H1 (cell line): ENCODE measurements at regions not wholly inside any gene's neighbourhood (a gene's known extent, or its start where the extent isn't known, plus 50 kb on each side); places are given as distances from the start of the nearest gene placed in this dataset.

Experiments
- CTCF ChIA-PET: fragments of 300-600 bp; sonication (Branson Sonifier 250); formaldehyde crosslinking; loops from one replicate; lab custom pipeline; 2021; ENCODE audit not compliant: partially characterized antibody; lab: Charles Lee
- POLR2A ChIA-PET: fragments of 300-600 bp; sonication (Branson Sonifier 250); formaldehyde crosslinking; loops from one replicate; lab custom pipeline; 2021; ENCODE audit warnings: inconsistent platforms; ENCODE audit not compliant: partially characterized antibody; lab: Charles Lee
- DNase-seq, 2 experiments: peaks; one replicate each; pipeline versions ENCODE4 v3.0.0 to v3.0.0-alpha.2; 2010 to 2022; ENCODE audit warnings: low spot score in 2 of 2, low read depth in 1 of 2, mixed read lengths in 1 of 2
- FAIRE-seq: peaks from 2 replicates; lab custom pipeline; 2011; peaks lifted over from hg19 to GRCh38; lab: Jason Lieb, UNC
- H2AFZ ChIP-seq: 2 replicates; pipeline ENCODE4 v1.8.1; 2012; ENCODE audit warnings: low read length, inconsistent platforms
- H2AK5ac ChIP-seq: 2 replicates; pipeline ENCODE4 v1.6.1; 2013; ENCODE audit warnings: low read depth, low read length
- H2BK120ac ChIP-seq: replicated peaks from 2 replicates; pipeline ENCODE3; 2013; ENCODE audit warnings: low read depth, low read length, inconsistent platforms
- H2BK12ac ChIP-seq: 2 replicates; pipeline ENCODE4 v1.6.1; 2013; ENCODE audit warnings: low read depth, low read length
- H2BK15ac ChIP-seq: 2 replicates; pipeline ENCODE4 v1.6.1; 2013; ENCODE audit warnings: low read length
- H2BK20ac ChIP-seq: 2 replicates; pipeline ENCODE4 v1.6.1; 2013; ENCODE audit warnings: low read length
- H2BK5ac ChIP-seq: 2 replicates; pipeline ENCODE4 v1.6.1; 2013; ENCODE audit warnings: low read depth, low read length
- H3K14ac ChIP-seq: 2 replicates; pipeline ENCODE4 v1.6.1; 2013; ENCODE audit warnings: inconsistent platforms; ENCODE audit not compliant: insufficient read length
- H3K18ac ChIP-seq: 2 replicates; pipeline ENCODE4 v1.6.1; 2013; ENCODE audit warnings: low read length; ENCODE audit errors: extremely low read depth
- H3K23ac ChIP-seq: 2 replicates; pipeline ENCODE4 v1.6.1; 2013; ENCODE audit warnings: inconsistent platforms; ENCODE audit not compliant: insufficient read length
- H3K23me2 ChIP-seq: 2 replicates; pipeline ENCODE4 v1.6.1; 2013; ENCODE audit warnings: low read depth, low read length
- H3K27ac ChIP-seq: 2 replicates; pipeline ENCODE4 v1.6.1; 2011; ENCODE audit warnings: low read depth, low read length, inconsistent platforms
- H3K27me3 ChIP-seq, 4 experiments: replicated peaks in 1 of 4; 1 replicate in 1 of 4; 2 replicates in 3 of 4; pipeline versions ENCODE4 v1.6.1 to v1.8.1; 2011 to 2013; ENCODE audit warnings: low read length in 3 of 4, mild to moderate bottlenecking in 3 of 4, inconsistent platforms in 2 of 4, mixed read lengths in 2 of 4, moderate library complexity in 1 of 4; ENCODE audit not compliant: control insufficient read depth in 3 of 4, insufficient read depth in 3 of 4; ENCODE audit errors: extremely low read depth in 1 of 4
- H3K36me3 ChIP-seq, 4 experiments: 2 replicates each; pipeline versions ENCODE4 v1.6.1 to v1.8.1; 2011 to 2013; ENCODE audit warnings: mild to moderate bottlenecking in 4 of 4, low read length in 3 of 4, moderate library complexity in 2 of 4, control low read depth in 1 of 4, inconsistent platforms in 1 of 4; ENCODE audit not compliant: insufficient read depth in 4 of 4, control insufficient read depth in 2 of 4
- H3K4ac ChIP-seq: replicated peaks from 2 replicates; pipeline ENCODE3; 2013; ENCODE audit warnings: low read length, low read depth, mixed read lengths, inconsistent platforms; ENCODE audit not compliant: insufficient read length
- H3K4me1 ChIP-seq, 4 experiments: replicated peaks in 1 of 4; 1 replicate in 1 of 4; 2 replicates in 3 of 4; pipeline versions ENCODE4 v1.6.1 to v1.8.1; 2011 to 2013; ENCODE audit warnings: low read length in 3 of 4, inconsistent platforms in 2 of 4, mixed read lengths in 1 of 4; ENCODE audit not compliant: insufficient read depth in 4 of 4, control insufficient read depth in 3 of 4
- H3K4me2 ChIP-seq, 2 experiments: 2 replicates each; pipeline versions ENCODE4 v1.6.1 to v1.8.1; 2011 to 2013; ENCODE audit warnings: low read depth in 2 of 2, low read length in 2 of 2, control low read depth in 1 of 2, inconsistent platforms in 1 of 2, mild to moderate bottlenecking in 1 of 2; ENCODE audit not compliant: insufficient read depth in 1 of 2
- H3K4me3 ChIP-seq, 4 experiments: fragments of 200-600, 300-600 bp in 1 of 4; sonication (generic), shearing (Covaris generic), sonication (Bioruptor Twin) in 1 of 4; 2 replicates each; pipeline versions ENCODE4 v1.5.1 to v1.8.1; 2011 to 2016; ENCODE audit warnings: low read length in 4 of 4, low read depth in 3 of 4, control low read depth in 2 of 4, inconsistent platforms in 2 of 4, mild to moderate bottlenecking in 2 of 4, mixed read lengths in 1 of 4, moderate library complexity in 1 of 4; ENCODE audit not compliant: insufficient read depth in 2 of 4; ENCODE audit errors: extremely low read depth in 1 of 4
- H3K56ac ChIP-seq: replicated peaks from 2 replicates; pipeline ENCODE3; 2013; ENCODE audit warnings: low read depth, mild to moderate bottlenecking, mixed read lengths, low read length, inconsistent platforms; ENCODE audit not compliant: insufficient read length
- H3K79me1 ChIP-seq: 2 replicates; pipeline ENCODE4 v1.6.1; 2013; ENCODE audit warnings: low read depth, low read length, control low read depth
- H3K79me2 ChIP-seq, 2 experiments: 2 replicates each; pipeline versions ENCODE4 v1.6.1 to v1.8.1; 2012 to 2013; ENCODE audit warnings: low read length in 2 of 2, mild to moderate bottlenecking in 2 of 2, inconsistent platforms in 1 of 2; ENCODE audit not compliant: insufficient read depth in 2 of 2, control insufficient read depth in 1 of 2
- H3K9ac ChIP-seq, 4 experiments: replicated peaks in 1 of 4; 1 replicate in 1 of 4; 2 replicates in 3 of 4; pipeline versions ENCODE4 v1.6.1 to v1.8.1; 2011 to 2013; ENCODE audit warnings: low read depth in 3 of 4, low read length in 3 of 4, control low read depth in 2 of 4, mild to moderate bottlenecking in 2 of 4, moderate library complexity in 2 of 4, inconsistent platforms in 1 of 4; ENCODE audit errors: extremely low read depth in 1 of 4
- H3K9me3 ChIP-seq, 2 experiments: 2 replicates each; pipeline versions ENCODE4 v1.6.1 to v1.8.1; 2012 to 2013; ENCODE audit warnings: mild to moderate bottlenecking in 2 of 2, moderate library complexity in 2 of 2, control low read depth in 1 of 2, inconsistent platforms in 1 of 2, low read depth in 1 of 2, low read length in 1 of 2, mixed read lengths in 1 of 2; ENCODE audit not compliant: insufficient read depth in 2 of 2
- H4K20me1 ChIP-seq, 2 experiments: replicated peaks in 1 of 2; 2 replicates each; pipeline versions ENCODE3 to v1.8.1; 2011 to 2013; ENCODE audit warnings: inconsistent platforms in 2 of 2, low read length in 2 of 2, mild to moderate bottlenecking in 1 of 2; ENCODE audit not compliant: insufficient read depth in 2 of 2, control insufficient read depth in 1 of 2
- H4K5ac ChIP-seq: 2 replicates; pipeline ENCODE4 v1.6.1; 2013; ENCODE audit warnings: low read length, low read depth, mixed read lengths, inconsistent platforms; ENCODE audit not compliant: insufficient read length
- H4K8ac ChIP-seq: 2 replicates; pipeline ENCODE4 v1.8.0; 2013; ENCODE audit warnings: mild to moderate bottlenecking, moderate library complexity, low read length, inconsistent platforms; ENCODE audit not compliant: insufficient read depth; ENCODE audit errors: extremely low read depth
- H4K91ac ChIP-seq: replicated peaks from 2 replicates; pipeline ENCODE3; 2013; ENCODE audit warnings: low read length, mixed read lengths, inconsistent platforms; ENCODE audit not compliant: insufficient read length
- GABPA ChIP-seq: IDR thresholded peaks from 2 replicates; pipeline ENCODE4 v1.6.1; 2011; ENCODE audit warnings: mild to moderate bottlenecking, low read length, moderate library complexity, borderline replicate concordance; ENCODE audit not compliant: insufficient read depth
- SAP30 ChIP-seq: fragments of 300-600 bp; sonication (generic); IDR thresholded peaks from 2 replicates; pipeline ENCODE4 v1.7.1; 2012; ENCODE audit warnings: low read length, moderate library complexity, mild to moderate bottlenecking, inconsistent platforms; ENCODE audit not compliant: insufficient read depth, insufficient replicate concordance
- TEAD4 ChIP-seq: IDR thresholded peaks from 2 replicates; pipeline ENCODE4 v1.6.1; 2012; ENCODE audit warnings: low read depth, low read length, inconsistent platforms, mixed read lengths
- WGBS, 2 experiments: shearing (Covaris generic) in 1 of 2; methylation state at CpG; one replicate each; pipeline versions ENCODE4 v1.1.6 to v1.1.7; 2013 to 2015; ENCODE audit warnings: low lambda C conversion rate in 2 of 2, mixed read lengths in 2 of 2, inconsistent platforms in 1 of 2, low coverage in 1 of 2, missing lambda C conversion rate in 1 of 2; ENCODE audit not compliant: insufficient replicate concordance in 2 of 2, insufficient coverage in 1 of 2, insufficient read length in 1 of 2; ENCODE audit errors: extremely low coverage in 1 of 2, missing lambda C conversion rate in 1 of 2; 5-methylcytosine and 5-hydroxymethylcytosine counted together

DNA sequence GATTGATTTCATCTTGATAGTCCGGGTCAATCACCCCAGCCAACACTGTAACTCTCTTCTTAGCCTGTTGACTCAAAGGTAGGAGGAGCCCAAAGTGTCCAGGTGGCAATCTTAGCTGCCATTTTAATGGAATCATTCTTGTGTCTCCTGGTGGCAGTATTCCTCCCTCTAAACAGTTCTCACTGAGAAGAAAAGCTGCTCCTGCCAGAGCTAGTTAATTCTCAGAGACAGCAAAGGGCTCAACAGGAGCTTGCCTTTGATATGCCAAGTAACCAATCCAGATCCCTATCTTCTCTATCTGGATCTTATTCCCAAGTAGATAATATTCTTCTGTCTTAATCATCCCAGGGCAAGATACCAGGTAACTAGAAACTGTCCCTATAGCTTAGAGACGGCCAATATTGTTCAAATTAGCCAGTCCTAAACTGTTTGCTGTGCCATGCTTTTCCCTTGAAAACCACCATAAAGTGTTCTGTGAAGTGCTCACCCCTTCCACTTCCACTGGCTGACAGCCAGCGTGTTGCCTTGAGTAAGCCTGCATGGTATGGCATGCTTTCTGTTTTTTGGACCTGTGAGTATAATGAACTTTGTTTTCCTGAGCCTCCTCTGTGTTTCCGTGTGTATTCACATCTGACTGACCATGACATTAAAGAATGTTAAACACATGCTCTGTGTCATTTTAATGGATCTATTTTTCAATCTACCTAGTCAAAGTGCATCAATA lies 463.7 kb upstream of the SLITRK5 start:
- no peak overlapping the region for H3K18ac ChIP-seq
- ChIA-PET CTCF (interaction anchor here (0.5 to 0.9 kb wide), 2 partner anchors 90 to 208 kb away, joined by 3 read pairs; no protein-coding TSS in a partner anchor), POLR2A (no interaction called here)
- no peak overlapping the region for H2BK12ac ChIP-seq
- no peak overlapping the region for H3K14ac ChIP-seq
- no peak overlapping the region for H2BK5ac ChIP-seq
- H3K56ac ChIP-seq: no peak overlapping the region
- no peak overlapping the region for H2AFZ ChIP-seq
- H3K27ac ChIP-seq: no peak overlapping the region
- no peaks in the 10 kb centered on the region for H3K27me3 ChIP-seq
- H3K79me2 ChIP-seq: no peaks in the 10 kb centered on the region
- no peak overlapping the region for H3K4me3 ChIP-seq
- TF ChIP-seq SAP30: no peak
- TF ChIP-seq GABPA: no peak
- no peak for TF ChIP-seq TEAD4
- no peak overlapping the region for H2BK20ac ChIP-seq
- H3K23ac ChIP-seq: no peak overlapping the region
- H3K79me1 ChIP-seq: no peaks in the 10 kb centered on the region
- no peaks in the 10 kb centered on the region for H3K36me3 ChIP-seq
- no peak overlapping the region for H3K4me2 ChIP-seq
- H2BK120ac ChIP-seq: no peak overlapping the region
- no peak overlapping the region for H3K4ac ChIP-seq
- WGBS, 2 experiments: 81% methylated on average over 4 of the region's 4 CpGs; no CpG with 5 or more reads in 1 of the 2 experiments
- FAIRE-seq: no peak
- no peak overlapping the region for H4K5ac ChIP-seq
- H3K23me2 ChIP-seq: no peaks in the 10 kb centered on the region
- DNase-seq: no peak
- H4K8ac ChIP-seq: no peak overlapping the region
- H2AK5ac ChIP-seq: no peak overlapping the region
- no peak overlapping the region for H3K9ac ChIP-seq
- no peaks in the 10 kb centered on the region for H4K20me1 ChIP-seq
- H3K9me3 ChIP-seq: no peaks in the 10 kb centered on the region
- H3K4me1 ChIP-seq: no peaks in the 10 kb centered on the region
- no peak overlapping the region for H2BK15ac ChIP-seq
- H4K91ac ChIP-seq: no peak overlapping the region
